GM21381 (cell line): ENCODE measurements at regions not wholly inside any gene's neighbourhood (a gene's known extent, or its start where the extent isn't known, plus 50 kb on each side); places are given as distances from the start of the nearest gene placed in this dataset.
A peak's percentile ranks its signal among the peaks of the same experiment; 100 is the strongest.
"Not testable (repeated sequence)": the region's sequence is repeated elsewhere in the genome, so short reads cannot be mapped to it uniquely, and the experiment has no call there.

Source experiments
- ATAC-seq: cut with Tn5 transposase; IDR thresholded peaks from one replicate; pipeline ENCODE4 v1.9.1; 2021; ENCODE audit warnings: mild to moderate bottlenecking, moderate library complexity; ENCODE audit not compliant: unreplicated experiment

GRCh38 chrX:55813150-55813549 lies 95.6 kb downstream of the RRAGB start:
- no peak for ATAC-seq

GRCh38 chrX:55815546-55815945 lies 98.0 kb downstream of the RRAGB start:
- ATAC-seq: no peak

GRCh38 chrX:55816023-55816422 lies 98.5 kb downstream of the RRAGB start:
- ATAC-seq: no peak

DNA sequence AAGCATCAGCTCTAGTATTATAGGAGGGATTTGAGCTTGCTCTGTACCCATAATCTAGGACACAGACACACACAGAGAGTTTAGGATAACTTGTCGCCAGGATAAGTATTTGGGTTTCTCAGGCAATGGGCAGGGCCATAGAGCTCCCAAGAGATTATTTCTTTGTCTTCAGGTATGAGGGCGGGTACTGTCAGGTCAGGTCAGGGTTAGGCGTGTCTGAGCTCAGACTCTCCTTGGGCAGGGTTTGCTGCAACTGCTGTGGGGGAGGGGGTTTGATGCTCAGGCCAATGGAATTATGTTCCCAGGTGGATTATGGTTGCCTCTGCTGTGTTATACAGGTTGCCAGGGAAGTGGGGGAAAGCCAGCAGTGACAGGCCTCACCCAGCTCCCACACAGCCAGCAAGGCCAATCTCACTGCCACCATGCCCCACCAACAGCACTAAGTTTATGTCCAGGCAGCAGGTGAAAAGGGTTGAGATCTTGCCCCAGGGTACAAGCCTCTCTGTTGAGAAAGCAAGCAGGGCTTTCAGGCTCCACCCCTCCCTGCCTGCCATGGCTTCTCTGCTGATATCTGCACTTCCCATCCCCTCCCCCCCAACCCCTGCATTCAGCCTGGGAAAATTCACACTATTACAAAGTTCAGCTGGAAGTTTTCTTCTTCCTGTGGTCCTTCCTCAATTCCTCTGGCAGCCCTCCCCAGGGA lies 101.3 kb downstream of the RRAGB start:
- ATAC-seq: no peak

DNA sequence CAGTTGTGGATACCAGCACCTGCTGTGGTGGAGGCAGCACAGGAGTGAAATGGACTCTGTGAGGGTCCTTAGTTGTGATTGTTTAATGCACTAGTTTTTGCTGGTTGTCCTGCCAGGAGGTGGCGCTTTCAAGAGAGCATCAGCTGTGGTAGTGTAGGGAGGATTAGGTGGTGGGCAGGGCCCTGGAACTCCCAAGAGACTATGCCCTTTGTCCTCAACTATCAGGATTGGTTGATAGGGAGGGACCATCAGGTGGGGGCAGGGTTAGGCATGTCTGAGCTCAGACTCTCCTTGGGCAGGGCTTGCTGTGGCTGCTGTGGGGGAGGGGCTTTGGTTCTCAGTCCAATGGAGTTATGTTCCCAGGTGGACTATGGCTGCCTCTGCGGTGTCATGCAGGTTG lies 121.9 kb downstream of the RRAGB start:
- no peak for ATAC-seq

DNA sequence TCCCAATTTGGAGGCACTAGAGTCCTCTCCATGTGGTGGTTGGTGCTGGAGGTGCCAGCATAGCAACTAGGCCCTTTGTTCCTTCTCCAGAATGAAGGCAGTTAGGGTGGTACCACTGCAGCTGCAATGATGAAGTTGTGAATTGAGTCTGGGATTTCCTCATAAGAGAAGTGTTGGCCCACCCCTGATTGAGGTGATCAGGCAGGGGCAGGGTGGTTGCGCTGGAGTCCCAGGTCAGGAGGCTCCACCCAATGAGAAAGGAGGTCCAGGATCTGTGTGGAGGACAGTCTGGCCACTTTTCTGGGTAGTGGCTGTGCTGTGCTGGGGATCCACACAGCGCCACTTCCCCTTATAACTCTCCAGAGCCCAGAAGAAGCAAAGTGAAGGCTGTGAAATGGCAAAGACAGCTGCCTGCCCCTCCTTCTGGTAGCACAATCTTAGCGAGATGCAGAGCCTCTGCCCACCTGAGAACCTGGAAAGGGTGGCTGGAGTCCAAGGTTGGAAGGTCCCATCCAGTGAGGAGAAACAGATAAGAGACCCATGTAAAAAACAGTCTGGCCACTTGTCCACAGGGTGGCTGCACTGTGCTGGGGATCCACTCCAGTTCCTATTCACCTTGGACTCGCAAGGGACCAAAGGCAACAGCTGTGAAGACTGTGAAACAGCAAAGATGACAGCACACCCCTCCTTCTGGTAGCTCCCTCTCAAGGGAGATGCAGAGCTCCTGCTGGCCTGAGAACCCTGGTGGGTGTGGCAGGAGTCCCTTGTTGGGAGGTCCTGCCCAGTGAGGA lies 124.6 kb downstream of the RRAGB start:
- ATAC-seq: no peak

DNA sequence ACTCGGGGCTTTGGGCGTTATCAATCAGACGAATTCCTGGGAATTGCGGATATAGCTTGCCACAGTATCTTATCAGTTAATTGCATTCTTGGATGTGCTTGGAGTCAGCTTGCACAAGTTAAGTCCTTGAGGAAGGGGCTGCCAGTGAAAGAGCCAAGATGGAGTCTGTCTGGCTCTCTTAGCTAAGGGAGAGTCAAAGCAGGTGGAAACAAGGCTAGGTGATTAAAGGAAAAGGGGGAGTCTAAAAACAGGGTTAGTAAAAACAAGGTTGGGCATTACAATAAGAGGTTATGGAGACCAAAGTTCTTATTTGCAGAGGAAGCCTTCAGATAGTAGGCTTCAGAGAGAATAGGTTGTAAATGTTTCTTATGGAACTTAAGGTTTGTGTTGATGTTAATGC lies 149.2 kb downstream of the RRAGB start:
- not testable (repeated sequence) for ATAC-seq

DNA sequence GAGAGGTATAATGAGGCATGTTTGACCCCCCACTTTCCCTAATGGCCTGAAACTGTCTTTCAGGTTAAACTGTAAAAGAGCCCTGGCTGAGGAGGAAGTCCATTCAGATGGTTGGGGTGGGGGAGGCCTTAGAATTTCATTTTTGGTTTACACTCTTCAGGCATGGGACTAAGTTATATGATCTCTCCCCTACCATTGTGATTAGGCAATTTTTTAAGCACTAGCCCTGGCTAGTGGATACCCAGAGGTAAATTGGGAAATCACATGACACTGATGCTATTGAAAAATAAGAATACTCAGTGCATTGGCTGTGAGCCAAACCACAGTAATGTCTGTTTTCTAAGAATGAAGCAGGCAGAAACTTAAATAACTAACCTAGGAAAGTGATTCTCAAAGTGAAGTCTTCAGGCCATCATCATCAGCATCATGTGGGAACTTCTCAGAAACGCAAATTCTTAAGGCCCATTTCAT lies 149.7 kb downstream of the RRAGB start:
- peak; percentile 81 for ATAC-seq

DNA sequence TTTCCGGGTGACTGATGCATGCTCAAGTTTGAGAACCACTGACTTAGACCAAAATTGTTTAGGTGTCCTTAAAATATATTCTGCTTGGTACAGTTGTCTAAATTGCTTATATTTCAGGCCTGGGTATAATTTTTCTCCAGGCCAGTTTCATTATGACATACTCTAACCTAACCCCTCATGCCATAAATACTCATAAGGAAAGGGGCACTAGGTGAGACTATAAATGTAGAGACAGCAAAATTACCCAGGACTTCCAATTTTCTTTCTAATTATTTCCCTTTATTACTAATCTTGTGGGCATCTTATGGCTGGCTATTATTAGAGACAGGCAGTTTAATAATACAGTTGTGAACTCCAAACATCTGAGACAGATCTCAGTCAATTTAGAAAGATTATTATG lies 150.2 kb downstream of the RRAGB start:
- ATAC-seq: peak; percentile 55

DNA sequence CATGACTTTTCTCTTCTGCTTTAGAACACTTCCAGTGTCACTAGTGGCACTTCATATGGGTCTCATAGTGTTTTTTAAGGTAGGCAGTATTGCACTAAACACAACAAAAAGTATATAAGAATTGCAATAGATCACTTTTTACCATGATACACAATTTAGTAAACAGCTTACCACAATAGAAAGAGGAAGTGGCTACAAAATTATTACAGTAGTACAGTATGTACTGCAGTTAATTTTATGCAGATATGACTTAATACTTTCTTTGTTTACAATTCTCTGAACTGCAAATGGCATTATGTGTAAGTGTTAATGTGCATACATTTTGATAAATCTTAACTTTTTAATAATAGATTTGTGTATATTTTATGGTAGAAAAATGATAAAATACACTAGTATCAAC lies 157.3 kb downstream of the RRAGB start:
- ATAC-seq: no peak

- not testable (repeated sequence) for ATAC-seq
These were observed 166.0 kb downstream of the RRAGB start for GRCh38 chrX:55883541-55883940.

- ATAC-seq: peak; percentile 72
These were observed 190.5 kb downstream of the RRAGB start for GRCh38 chrX:55907968-55908607.

GRCh38 chrX:55908661-55909212 lies 191.2 kb downstream of the RRAGB start:
- ATAC-seq: peak; percentile 61

- peak; percentile 92 for ATAC-seq
These were observed 202.0 kb downstream of the RRAGB start for GRCh38 chrX:55919367-55920221.

DNA sequence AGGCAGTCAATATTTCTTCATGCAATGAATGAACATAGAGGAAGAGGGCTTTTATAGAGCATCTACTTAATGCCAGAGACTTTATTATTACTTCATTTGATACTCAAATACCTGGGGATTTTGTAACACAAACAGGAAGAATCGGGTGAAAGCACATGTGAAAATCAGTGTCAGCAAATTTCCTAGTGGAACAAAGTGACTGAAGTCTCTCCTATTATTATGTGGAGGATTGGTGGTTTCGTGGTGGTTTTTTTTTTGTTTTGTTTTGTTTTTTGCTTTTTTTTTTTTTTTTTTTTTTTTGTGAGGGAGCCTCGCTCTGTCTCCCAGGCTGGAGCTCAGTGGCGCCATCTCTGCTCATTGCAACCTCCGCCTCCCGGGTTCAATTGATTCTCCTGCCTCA lies 207.0 kb downstream of the RRAGB start:
- ATAC-seq: no peak

DNA sequence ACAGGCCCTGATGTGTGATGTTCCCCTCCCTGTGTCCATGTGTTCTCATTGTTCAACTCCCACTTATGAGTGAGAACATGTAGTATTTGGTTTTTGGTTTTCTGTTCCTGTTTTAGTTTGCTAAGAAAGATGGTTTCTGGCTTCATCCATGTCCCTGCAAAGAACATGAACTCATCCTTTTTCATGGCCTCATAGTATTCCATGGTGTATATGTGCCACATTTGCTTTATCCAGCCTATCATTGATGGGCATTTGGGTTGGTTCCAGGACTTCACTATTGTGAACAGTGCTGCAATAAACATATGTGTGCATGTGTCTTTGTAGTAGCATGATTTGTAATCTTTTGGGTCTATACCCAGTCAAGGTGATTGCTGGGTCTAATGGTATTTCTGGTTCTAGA lies 211.0 kb downstream of the RRAGB start:
- not testable (repeated sequence) for ATAC-seq
